ENCODE measurements at regions not wholly inside any gene's neighbourhood (a gene's known extent, or its start where the extent isn't known, plus 50 kb on each side); places are given as distances from the start of the nearest gene placed in this dataset.
A peak's percentile ranks its signal among the peaks of the same experiment; 100 is the strongest.

DNA sequence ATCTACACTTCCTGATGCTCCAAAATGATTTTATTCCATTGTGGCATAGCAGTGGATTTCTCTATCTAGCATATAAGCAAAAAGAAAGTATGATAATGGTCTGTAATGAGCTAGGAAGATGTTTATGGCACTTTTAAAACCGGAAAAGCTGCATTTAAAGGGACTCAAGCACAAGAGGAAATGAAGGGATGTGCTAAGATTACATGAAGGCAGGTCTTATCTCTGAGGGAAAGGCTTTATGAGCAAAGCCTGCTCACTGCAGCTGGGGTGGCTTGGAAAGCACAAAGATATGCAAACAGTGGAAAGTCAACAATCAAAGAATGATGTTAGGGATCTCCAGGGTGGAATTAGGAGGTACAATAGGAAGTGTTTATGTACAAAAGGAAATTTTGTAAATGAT, 138.2 kb downstream of the TENT5A start:
- DNase-seq (ENCODE audit: low spot score) (peak; percentile 3), ATAC-seq (no peak)
- H3K4me3 Mint-ChIP-seq = no peak overlapping the region
- Histone ChIP-seq H3K79me2 (replicated peaks; ENCODE audit: insufficient read depth) (no peaks in the 10 kb centered on the region), H3F3A (replicated peaks; ENCODE audit: low read depth) (no peaks in the 10 kb centered on the region), H3K27me3 (ENCODE audit: insufficient read depth) (no peaks in the 10 kb centered on the region), H3K4me1 (ENCODE audit: insufficient read depth) (peaks cover 9% of the 10 kb centered on the region; the same call in 1 of the 2 replicates), H3K27ac (ENCODE audit: low read depth) (no peak overlapping the region), H3K9me2 (ENCODE audit: insufficient read depth) (no peaks in the 10 kb centered on the region), H3K36me3 (ENCODE audit: insufficient read depth) (no peaks in the 10 kb centered on the region), H3K4me3 (no peak overlapping the region), H2AFZ (peak overlapping the region; percentile 67; the same call in 1 of the 2 replicates), H4K20me1 (replicated peaks; ENCODE audit: insufficient read depth) (no peaks in the 10 kb centered on the region), H3K4me2 (no peak overlapping the region)
- no peak overlapping the region; the same call in 1 of the 2 replicates for H3K27ac Mint-ChIP-seq
- TF ChIP-seq ZNF114 (CRISPR knock-in tag; IDR thresholded peaks at IDR 0.05) (no peak), NANOG (IDR thresholded peaks at IDR 0.05; ENCODE audit: borderline replicate concordance) (no peak), POLR2AphosphoS5 (IDR thresholded peaks at IDR 0.05; ENCODE audit: low read depth) (no peak), ZNF331 (CRISPR knock-in tag; IDR thresholded peaks at IDR 0.05; ENCODE audit: low read depth) (no peak), CREB1 (CRISPR knock-in tag; IDR thresholded peaks at IDR 0.05; ENCODE audit: low read depth) (no peak), EZH2 (IDR thresholded peaks at IDR 0.05; ENCODE audit: low read depth, unreplicated experiment) (no peak), JUNB (IDR thresholded peaks at IDR 0.05; ENCODE audit: unreplicated experiment) (no peak), STAT1 (IDR thresholded peaks at IDR 0.05; ENCODE audit: unreplicated experiment) (no peak), EZH2phosphoT487 (IDR thresholded peaks at IDR 0.05; ENCODE audit: unreplicated experiment) (no peak)
- TF ChIP-seq, protein P1, sequence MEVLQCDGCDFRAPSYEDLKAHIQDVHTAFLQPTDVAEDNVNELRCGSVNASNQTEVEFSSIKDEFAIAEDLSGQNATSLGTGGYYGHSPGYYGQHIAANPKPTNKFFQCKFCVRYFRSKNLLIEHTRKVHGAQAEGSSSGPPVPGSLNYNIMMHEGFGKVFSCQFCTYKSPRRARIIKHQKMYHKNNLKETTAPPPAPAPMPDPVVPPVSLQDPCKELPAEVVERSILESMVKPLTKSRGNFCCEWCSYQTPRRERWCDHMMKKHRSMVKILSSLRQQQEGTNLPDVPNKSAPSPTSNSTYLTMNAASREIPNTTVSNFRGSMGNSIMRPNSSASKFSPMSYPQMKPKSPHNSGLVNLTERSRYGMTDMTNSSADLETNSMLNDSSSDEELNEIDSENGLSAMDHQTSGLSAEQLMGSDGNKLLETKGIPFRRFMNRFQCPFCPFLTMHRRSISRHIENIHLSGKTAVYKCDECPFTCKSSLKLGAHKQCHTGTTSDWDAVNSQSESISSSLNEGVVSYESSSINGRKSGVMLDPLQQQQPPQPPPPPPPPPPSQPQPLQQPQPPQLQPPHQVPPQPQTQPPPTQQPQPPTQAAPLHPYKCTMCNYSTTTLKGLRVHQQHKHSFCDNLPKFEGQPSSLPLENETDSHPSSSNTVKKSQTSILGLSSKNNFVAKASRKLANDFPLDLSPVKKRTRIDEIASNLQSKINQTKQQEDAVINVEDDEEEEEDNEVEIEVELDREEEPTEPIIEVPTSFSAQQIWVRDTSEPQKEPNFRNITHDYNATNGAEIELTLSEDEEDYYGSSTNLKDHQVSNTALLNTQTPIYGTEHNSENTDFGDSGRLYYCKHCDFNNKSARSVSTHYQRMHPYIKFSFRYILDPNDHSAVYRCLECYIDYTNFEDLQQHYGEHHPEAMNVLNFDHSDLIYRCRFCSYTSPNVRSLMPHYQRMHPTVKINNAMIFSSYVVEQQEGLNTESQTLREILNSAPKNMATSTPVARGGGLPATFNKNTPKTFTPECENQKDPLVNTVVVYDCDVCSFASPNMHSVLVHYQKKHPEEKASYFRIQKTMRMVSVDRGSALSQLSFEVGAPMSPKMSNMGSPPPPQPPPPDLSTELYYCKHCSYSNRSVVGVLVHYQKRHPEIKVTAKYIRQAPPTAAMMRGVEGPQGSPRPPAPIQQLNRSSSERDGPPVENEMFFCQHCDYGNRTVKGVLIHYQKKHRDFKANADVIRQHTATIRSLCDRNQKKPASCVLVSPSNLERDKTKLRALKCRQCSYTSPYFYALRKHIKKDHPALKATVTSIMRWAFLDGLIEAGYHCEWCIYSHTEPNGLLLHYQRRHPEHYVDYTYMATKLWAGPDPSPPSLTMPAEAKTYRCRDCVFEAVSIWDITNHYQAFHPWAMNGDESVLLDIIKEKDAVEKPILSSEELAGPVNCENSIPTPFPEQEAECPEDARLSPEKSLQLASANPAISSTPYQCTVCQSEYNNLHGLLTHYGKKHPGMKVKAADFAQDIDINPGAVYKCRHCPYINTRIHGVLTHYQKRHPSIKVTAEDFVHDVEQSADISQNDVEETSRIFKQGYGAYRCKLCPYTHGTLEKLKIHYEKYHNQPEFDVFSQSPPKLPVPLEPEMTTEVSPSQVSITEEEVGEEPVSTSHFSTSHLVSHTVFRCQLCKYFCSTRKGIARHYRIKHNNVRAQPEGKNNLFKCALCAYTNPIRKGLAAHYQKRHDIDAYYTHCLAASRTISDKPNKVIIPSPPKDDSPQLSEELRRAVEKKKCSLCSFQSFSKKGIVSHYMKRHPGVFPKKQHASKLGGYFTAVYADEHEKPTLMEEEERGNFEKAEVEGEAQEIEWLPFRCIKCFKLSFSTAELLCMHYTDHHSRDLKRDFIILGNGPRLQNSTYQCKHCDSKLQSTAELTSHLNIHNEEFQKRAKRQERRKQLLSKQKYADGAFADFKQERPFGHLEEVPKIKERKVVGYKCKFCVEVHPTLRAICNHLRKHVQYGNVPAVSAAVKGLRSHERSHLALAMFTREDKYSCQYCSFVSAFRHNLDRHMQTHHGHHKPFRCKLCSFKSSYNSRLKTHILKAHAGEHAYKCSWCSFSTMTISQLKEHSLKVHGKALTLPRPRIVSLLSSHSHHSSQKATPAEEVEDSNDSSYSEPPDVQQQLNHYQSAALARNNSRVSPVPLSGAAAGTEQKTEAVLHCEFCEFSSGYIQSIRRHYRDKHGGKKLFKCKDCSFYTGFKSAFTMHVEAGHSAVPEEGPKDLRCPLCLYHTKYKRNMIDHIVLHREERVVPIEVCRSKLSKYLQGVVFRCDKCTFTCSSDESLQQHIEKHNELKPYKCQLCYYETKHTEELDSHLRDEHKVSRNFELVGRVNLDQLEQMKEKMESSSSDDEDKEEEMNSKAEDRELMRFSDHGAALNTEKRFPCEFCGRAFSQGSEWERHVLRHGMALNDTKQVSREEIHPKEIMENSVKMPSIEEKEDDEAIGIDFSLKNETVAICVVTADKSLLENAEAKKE (CRISPR knock-in tag; IDR thresholded peaks at IDR 0.05) = no peak
- TF ChIP-seq, protein P2, sequence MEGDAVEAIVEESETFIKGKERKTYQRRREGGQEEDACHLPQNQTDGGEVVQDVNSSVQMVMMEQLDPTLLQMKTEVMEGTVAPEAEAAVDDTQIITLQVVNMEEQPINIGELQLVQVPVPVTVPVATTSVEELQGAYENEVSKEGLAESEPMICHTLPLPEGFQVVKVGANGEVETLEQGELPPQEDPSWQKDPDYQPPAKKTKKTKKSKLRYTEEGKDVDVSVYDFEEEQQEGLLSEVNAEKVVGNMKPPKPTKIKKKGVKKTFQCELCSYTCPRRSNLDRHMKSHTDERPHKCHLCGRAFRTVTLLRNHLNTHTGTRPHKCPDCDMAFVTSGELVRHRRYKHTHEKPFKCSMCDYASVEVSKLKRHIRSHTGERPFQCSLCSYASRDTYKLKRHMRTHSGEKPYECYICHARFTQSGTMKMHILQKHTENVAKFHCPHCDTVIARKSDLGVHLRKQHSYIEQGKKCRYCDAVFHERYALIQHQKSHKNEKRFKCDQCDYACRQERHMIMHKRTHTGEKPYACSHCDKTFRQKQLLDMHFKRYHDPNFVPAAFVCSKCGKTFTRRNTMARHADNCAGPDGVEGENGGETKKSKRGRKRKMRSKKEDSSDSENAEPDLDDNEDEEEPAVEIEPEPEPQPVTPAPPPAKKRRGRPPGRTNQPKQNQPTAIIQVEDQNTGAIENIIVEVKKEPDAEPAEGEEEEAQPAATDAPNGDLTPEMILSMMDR (conservative IDR thresholded peaks at IDR 0.05; ENCODE audit: low read depth in 2 of 2) = no peak
- TF ChIP-seq, protein P3, sequence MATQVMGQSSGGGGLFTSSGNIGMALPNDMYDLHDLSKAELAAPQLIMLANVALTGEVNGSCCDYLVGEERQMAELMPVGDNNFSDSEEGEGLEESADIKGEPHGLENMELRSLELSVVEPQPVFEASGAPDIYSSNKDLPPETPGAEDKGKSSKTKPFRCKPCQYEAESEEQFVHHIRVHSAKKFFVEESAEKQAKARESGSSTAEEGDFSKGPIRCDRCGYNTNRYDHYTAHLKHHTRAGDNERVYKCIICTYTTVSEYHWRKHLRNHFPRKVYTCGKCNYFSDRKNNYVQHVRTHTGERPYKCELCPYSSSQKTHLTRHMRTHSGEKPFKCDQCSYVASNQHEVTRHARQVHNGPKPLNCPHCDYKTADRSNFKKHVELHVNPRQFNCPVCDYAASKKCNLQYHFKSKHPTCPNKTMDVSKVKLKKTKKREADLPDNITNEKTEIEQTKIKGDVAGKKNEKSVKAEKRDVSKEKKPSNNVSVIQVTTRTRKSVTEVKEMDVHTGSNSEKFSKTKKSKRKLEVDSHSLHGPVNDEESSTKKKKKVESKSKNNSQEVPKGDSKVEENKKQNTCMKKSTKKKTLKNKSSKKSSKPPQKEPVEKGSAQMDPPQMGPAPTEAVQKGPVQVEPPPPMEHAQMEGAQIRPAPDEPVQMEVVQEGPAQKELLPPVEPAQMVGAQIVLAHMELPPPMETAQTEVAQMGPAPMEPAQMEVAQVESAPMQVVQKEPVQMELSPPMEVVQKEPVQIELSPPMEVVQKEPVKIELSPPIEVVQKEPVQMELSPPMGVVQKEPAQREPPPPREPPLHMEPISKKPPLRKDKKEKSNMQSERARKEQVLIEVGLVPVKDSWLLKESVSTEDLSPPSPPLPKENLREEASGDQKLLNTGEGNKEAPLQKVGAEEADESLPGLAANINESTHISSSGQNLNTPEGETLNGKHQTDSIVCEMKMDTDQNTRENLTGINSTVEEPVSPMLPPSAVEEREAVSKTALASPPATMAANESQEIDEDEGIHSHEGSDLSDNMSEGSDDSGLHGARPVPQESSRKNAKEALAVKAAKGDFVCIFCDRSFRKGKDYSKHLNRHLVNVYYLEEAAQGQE (IDR thresholded peaks at IDR 0.05; ENCODE audit: unreplicated experiment) = no peak
- TF ChIP-seq, protein P4, sequence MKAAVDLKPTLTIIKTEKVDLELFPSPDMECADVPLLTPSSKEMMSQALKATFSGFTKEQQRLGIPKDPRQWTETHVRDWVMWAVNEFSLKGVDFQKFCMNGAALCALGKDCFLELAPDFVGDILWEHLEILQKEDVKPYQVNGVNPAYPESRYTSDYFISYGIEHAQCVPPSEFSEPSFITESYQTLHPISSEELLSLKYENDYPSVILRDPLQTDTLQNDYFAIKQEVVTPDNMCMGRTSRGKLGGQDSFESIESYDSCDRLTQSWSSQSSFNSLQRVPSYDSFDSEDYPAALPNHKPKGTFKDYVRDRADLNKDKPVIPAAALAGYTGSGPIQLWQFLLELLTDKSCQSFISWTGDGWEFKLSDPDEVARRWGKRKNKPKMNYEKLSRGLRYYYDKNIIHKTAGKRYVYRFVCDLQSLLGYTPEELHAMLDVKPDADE (IDR thresholded peaks at IDR 0.05) = no peak
- H3K9me3 Mint-ChIP-seq = no peaks in the 10 kb centered on the region
- no peaks in the 10 kb centered on the region for H3K27me3 Mint-ChIP-seq (ENCODE audit: insufficient read depth, low read depth, poor library complexity)
- H3K36me3 Mint-ChIP-seq (ENCODE audit: low read depth) = no peaks in the 10 kb centered on the region
- H3K4me1 Mint-ChIP-seq = peaks cover 10% of the 10 kb centered on the region; the same call in 2 of the 3 replicates

All from GM23338 (cell line).